HepG2 (cell line): ENCODE measurements at regions not wholly inside any gene's neighbourhood (a gene's known extent, or its start where the extent isn't known, plus 50 kb on each side); places are given as distances from the start of the nearest gene placed in this dataset.

Experiments used
- ATAC-seq: fragments of 200-7000 bp; cut with Tn5 transposase; 3 replicates; pipeline ENCODE4 v1.9.1; 2020; ENCODE audit warnings: mild to moderate bottlenecking, moderate library complexity
- BruUV-seq: library from RNA; stranded (reverse); fragments of 400-500 nt; replicated peaks from 2 replicates; lab custom pipeline; 2021; lab: Mats Ljungman, UMichigan
- CTCF ChIA-PET: fragments of 300-600 bp; formaldehyde crosslinking; extraction: SDS; loops from one replicate; lab custom pipeline; 2021; ENCODE audit warnings: low total read pairs, inconsistent platforms, low intra/inter-chr PET ratio; lab: Yijun Ruan, JAX
- POLR2A ChIA-PET: fragments of 350-600 bp; sonication (Branson Sonifier 250); formaldehyde crosslinking; loops from one replicate; lab custom pipeline; 2020; ENCODE audit warnings: antibody characterized with exemption, inconsistent platforms; lab: Yijun Ruan, JAX
- DNase-seq: peaks from one replicate; pipeline ENCODE4 v3.0.0-alpha.2; 2015; ENCODE audit warnings: low spot score
- FAIRE-seq: peaks from 3 replicates; lab custom pipeline; 2011; peaks lifted over from hg19 to GRCh38; lab: Jason Lieb, UNC
- H2AFZ ChIP-seq: one replicate; pipeline ENCODE4 v1.6.1; 2011; ENCODE audit warnings: low read length, inconsistent platforms
- H3K27ac ChIP-seq: fragments of 300-600 bp; 3 replicates; pipeline ENCODE4 v1.8.0; 2011; ENCODE audit warnings: mixed run types, mild to moderate bottlenecking, mixed read lengths, low read length, inconsistent platforms; ENCODE audit not compliant: insufficient read depth; ENCODE audit errors: extremely low read length
- H3K27me3 ChIP-seq, 2 experiments: fragments of 200-600 bp in 1 of 2; 2 replicates in 1 of 2; 3 replicates in 1 of 2; pipeline versions ENCODE4 v1.6.0 to v1.8.0; 2011; ENCODE audit warnings: low read length in 2 of 2, mild to moderate bottlenecking in 2 of 2, moderate library complexity in 2 of 2, inconsistent platforms in 1 of 2; ENCODE audit not compliant: insufficient read depth in 2 of 2, control insufficient read depth in 1 of 2
- H3K36me3 ChIP-seq, 2 experiments: fragments of 200-600 bp in 1 of 2; replicated peaks in 1 of 2; 2 replicates in 1 of 2; 3 replicates in 1 of 2; pipeline versions ENCODE4 v1.5.1 to v1.8.0; 2011; ENCODE audit warnings: low read length in 2 of 2, inconsistent platforms in 1 of 2; ENCODE audit not compliant: insufficient read depth in 2 of 2, control insufficient read depth in 1 of 2
- H3K4me1 ChIP-seq: 2 replicates; pipeline ENCODE4 v1.5.1; 2012; ENCODE audit warnings: low read length, inconsistent platforms; ENCODE audit not compliant: insufficient read depth
- H3K4me2 ChIP-seq: 2 replicates; pipeline ENCODE4 v1.6.0; 2011; ENCODE audit warnings: low read depth, low read length, inconsistent platforms
- H3K4me3 ChIP-seq, 3 experiments: fragments of 200-600 bp in 1 of 3; sonication (generic), shearing (Covaris generic) in 1 of 3; replicated peaks in 1 of 3; 2 replicates each; pipeline ENCODE4 v1.5.1; 2011 to 2016; ENCODE audit warnings: low read length in 3 of 3, inconsistent platforms in 2 of 3, low read depth in 2 of 3, mild to moderate bottlenecking in 2 of 3, control low read depth in 1 of 3, mixed read lengths in 1 of 3; ENCODE audit not compliant: insufficient read depth in 1 of 3
- H3K79me2 ChIP-seq: one replicate; pipeline ENCODE4 v1.6.1; 2011; ENCODE audit warnings: low read length, inconsistent platforms; ENCODE audit not compliant: insufficient read depth
- H3K9ac ChIP-seq: 2 replicates; pipeline ENCODE4 v1.6.0; 2011; ENCODE audit warnings: mild to moderate bottlenecking, low read depth, low read length, inconsistent platforms; ENCODE audit not compliant: insufficient read depth
- H3K9me3 ChIP-seq: 2 replicates; pipeline ENCODE4 v1.5.1; 2012; ENCODE audit warnings: mild to moderate bottlenecking, low read length
- H4K20me1 ChIP-seq: 2 replicates; pipeline ENCODE4 v1.6.0; 2011; ENCODE audit warnings: inconsistent platforms, mild to moderate bottlenecking, low read length, moderate library complexity; ENCODE audit not compliant: insufficient read depth
- FOXA3 ChIP-seq: IDR thresholded peaks from 2 replicates; pipeline ENCODE4 v1.6.1; 2016; ENCODE audit warnings: missing genetic modification reagents, missing compliant biosample characterization
- POLR2A ChIP-seq, 2 experiments: IDR thresholded peaks; 2 replicates each; pipeline ENCODE4 v1.6.1; 2011; ENCODE audit warnings: low read depth in 2 of 2, low read length in 2 of 2, mild to moderate bottlenecking in 1 of 2, moderate library complexity in 1 of 2; ENCODE audit not compliant: insufficient read depth in 1 of 2
- SRSF9 ChIP-seq: fragments of 200-400 bp; formaldehyde crosslinking; IDR thresholded peaks from 2 replicates; pipeline ENCODE4 v1.6.1; 2018; ENCODE audit warnings: borderline replicate concordance, mild to moderate bottlenecking, low read depth, low read length; ENCODE audit not compliant: insufficient read depth, poor library complexity, severe bottlenecking
- ZFP36 ChIP-seq: fragments of 150-350 bp; IDR thresholded peaks from 2 replicates; pipeline ENCODE4 v1.6.1; 2018; ENCODE audit warnings: borderline replicate concordance, low read length, low read depth; ENCODE audit not compliant: partially characterized antibody
- ZNF207 ChIP-seq: fragments of 450-650 bp; IDR thresholded peaks from 2 replicates; pipeline ENCODE4 v1.6.1; 2016; ENCODE audit warnings: antibody characterized with exemption, borderline replicate concordance
- ZNF275 ChIP-seq: sonication (generic); formaldehyde crosslinking; IDR thresholded peaks from 2 replicates; pipeline ENCODE4 v1.8.0; 2022; ENCODE audit warnings: missing genetic modification reagents, mild to moderate bottlenecking, inconsistent platforms, borderline replicate concordance
- ZNF331 ChIP-seq: sonication (generic); formaldehyde crosslinking; IDR thresholded peaks from 2 replicates; pipeline ENCODE4 v1.4.0; 2020; ENCODE audit warnings: missing genetic modification reagents
- ZNF484 ChIP-seq: sonication (generic); formaldehyde crosslinking; IDR thresholded peaks from 2 replicates; pipeline ENCODE4 v1.5.1; 2020; ENCODE audit warnings: mild to moderate bottlenecking, low read depth, missing genetic modification reagents, borderline replicate concordance
- ZNF629 ChIP-seq: sonication (generic); formaldehyde crosslinking; conservative IDR thresholded peaks from 2 replicates; pipeline ENCODE4 v1.5.0; 2020; ENCODE audit warnings: missing genetic modification reagents
- WGBS: methylation state at CpG from one replicate; pipeline ENCODE4 v1.1.6; 2017; ENCODE audit warnings: low lambda C conversion rate; 5-methylcytosine and 5-hydroxymethylcytosine counted together
- in situ Hi-C: cut with HindIII; loops from 2 replicates; pipeline ENCODE4 v1.10.0; 2017; ENCODE audit warnings: low pct_unique_long_range_greater_than_20kb; ENCODE audit not compliant: extremely low pct_ligation_motif_present
- intact Hi-C: fragments of 100-400 bp; cut with micrococcal nuclease; formaldehyde crosslinking; loops from one replicate; pipeline ENCODE4 v1.10.0; 2022; ENCODE audit not compliant: unreplicated experiment
- TF ChIP-seq, protein P1 (sequence below): IDR thresholded peaks from 2 replicates; pipeline ENCODE4 v1.6.1; 2016; ENCODE audit warnings: control low read depth

GRCh38 chr1:23613191-23614031 lies 54.1 kb upstream of the ID3 start:
- H3K4me2 ChIP-seq: no peak overlapping the region
- no peak overlapping the region for H3K9ac ChIP-seq
- no peak overlapping the region for H3K27ac ChIP-seq
- BruUV-seq: no TSS peak
- in situ Hi-C loops (no loop called here), intact Hi-C loops (no loop called here)
- no peaks in the 10 kb centered on the region for H4K20me1 ChIP-seq
- no peaks in the 10 kb centered on the region for H3K36me3 ChIP-seq
- ATAC-seq: no peak
- WGBS: 18% methylated on average over 12 of the region's 12 CpGs
- H3K4me1 ChIP-seq: no peaks in the 10 kb centered on the region
- CTCF ChIA-PET: no interaction called here
- no peaks in the 10 kb centered on the region for H3K9me3 ChIP-seq
- peaks cover 8 to 45% of the 10 kb centered on the region in 2 experiments for H3K27me3 ChIP-seq
- DNase-seq: no peak
- no peak for FAIRE-seq
- TF ChIP-seq ZNF629 (CRISPR knock-in tag) (peak; percentile 34), ZNF207 (no peak)
- H3K79me2 ChIP-seq: no peaks in the 10 kb centered on the region
- no peak overlapping the region for H2AFZ ChIP-seq
- H3K4me3 ChIP-seq: no peak overlapping the region
- POLR2A ChIA-PET: no interaction called here

DNA sequence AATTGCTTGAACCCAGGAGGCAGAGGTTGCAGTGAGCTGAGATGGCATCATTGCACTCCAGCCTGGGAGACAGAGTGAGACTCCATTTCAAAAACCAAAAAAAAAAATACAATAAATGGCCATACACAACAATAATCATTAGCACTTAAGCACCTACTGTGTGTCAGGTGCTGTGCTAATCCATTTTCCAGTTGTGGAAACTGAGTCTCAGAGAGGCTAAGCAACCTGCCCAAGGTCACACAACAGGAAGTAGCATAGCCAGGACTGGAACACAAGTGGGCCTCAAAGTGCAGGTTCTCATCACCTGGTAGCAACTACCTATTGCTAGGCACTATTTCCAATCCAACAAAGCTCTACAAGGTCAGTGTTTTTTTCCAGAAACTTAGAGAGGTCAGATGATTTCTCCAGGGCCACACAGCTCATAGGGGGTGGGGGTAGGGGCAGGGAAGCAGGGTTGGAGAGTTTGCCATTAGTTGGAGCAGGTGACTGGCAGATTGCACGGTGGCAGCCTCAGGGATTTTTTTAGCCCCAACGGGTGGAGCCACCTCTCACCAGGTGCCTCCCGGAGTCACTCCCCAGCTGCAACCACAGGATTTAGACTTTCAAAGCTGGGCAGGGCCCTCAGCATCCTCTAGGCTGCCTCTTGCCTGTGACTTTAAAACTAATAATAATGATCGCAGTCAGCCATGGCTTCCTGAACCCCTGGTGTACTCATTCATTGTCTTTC lies 52.5 kb upstream of the ID3 start:
- Histone ChIP-seq H3K27me3 (peaks cover 3 to 49% of the 10 kb centered on the region in 2 experiments), H3K36me3 (no peaks in the 10 kb centered on the region), H2AFZ (no peak overlapping the region), H3K9me3 (no peaks in the 10 kb centered on the region), H3K4me2 (no peak overlapping the region), H3K4me1 (no peaks in the 10 kb centered on the region), H3K9ac (no peak overlapping the region), H4K20me1 (no peaks in the 10 kb centered on the region), H3K27ac (no peak overlapping the region), H3K4me3 (no peak overlapping the region), H3K79me2 (no peaks in the 10 kb centered on the region)
- intact Hi-C loops: no loop called here
- POLR2A ChIA-PET: no interaction called here
- FAIRE-seq (no peak), DNase-seq (no peak), ATAC-seq (no peak)
- WGBS: 42% methylated on average over 4 of the region's 4 CpGs
- no TSS peak for BruUV-seq
- CTCF ChIA-PET: no interaction called here
- no peak for TF ChIP-seq ZNF484 (CRISPR knock-in tag)
- no peak for TF ChIP-seq ZFP36
- TF ChIP-seq, protein P1, sequence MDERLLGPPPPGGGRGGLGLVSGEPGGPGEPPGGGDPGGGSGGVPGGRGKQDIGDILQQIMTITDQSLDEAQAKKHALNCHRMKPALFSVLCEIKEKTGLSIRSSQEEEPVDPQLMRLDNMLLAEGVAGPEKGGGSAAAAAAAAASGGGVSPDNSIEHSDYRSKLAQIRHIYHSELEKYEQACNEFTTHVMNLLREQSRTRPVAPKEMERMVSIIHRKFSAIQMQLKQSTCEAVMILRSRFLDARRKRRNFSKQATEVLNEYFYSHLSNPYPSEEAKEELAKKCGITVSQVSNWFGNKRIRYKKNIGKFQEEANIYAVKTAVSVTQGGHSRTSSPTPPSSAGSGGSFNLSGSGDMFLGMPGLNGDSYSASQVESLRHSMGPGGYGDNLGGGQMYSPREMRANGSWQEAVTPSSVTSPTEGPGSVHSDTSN (CRISPR knock-in tag): no peak
- TF ChIP-seq FOXA3: no peak
- no peak for TF ChIP-seq ZNF331 (CRISPR knock-in tag)
- no peak for TF ChIP-seq SRSF9
- TF ChIP-seq POLR2A (IDR thresholded peaks at IDR 0.05; ENCODE audit: insufficient read depth in 1 of 2, low read depth in 2 of 2, low read length in 2 of 2): no peak
- no peak for TF ChIP-seq ZNF275 (CRISPR knock-in tag)
- in situ Hi-C loops: no loop called here
